AG09319 (cell line): ENCODE measurements at regions not wholly inside any gene's neighbourhood (a gene's known extent, or its start where the extent isn't known, plus 50 kb on each side); places are given as distances from the start of the nearest gene placed in this dataset.
A peak's percentile ranks its signal among the peaks of the same experiment; 100 is the strongest.

Experiments used
- DNase-seq: peaks from one replicate; pipeline ENCODE4 v3.0.0-alpha.2; 2010; ENCODE audit warnings: low read depth; ENCODE audit errors: extremely low read depth
- TF ChIP-seq, protein P1 (sequence below): IDR thresholded peaks from 2 replicates; pipeline ENCODE4 v1.5.1; 2011; ENCODE audit warnings: low read depth, mild to moderate bottlenecking, inconsistent platforms, low read length, moderate library complexity

DNA sequence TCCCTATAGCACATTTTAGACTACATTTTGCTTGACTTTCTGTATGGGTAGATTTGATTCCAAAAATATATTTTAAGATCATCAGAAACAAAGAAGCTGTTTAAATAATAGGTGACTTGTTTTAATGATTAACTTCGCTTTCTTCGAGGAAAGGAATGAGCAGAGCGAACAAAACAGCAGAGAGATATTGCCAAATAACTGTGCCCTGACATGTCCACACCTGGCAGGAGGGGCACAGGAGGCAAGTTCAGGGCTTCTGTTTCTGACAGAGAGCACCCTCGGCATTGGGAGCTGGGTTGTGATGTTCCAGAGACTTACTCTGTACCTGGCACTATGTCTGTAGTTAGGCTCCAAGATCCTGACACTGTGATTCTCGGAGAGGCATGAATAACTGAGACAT lies 155.7 kb upstream of the SASH1 start:
- TF ChIP-seq, protein P1, sequence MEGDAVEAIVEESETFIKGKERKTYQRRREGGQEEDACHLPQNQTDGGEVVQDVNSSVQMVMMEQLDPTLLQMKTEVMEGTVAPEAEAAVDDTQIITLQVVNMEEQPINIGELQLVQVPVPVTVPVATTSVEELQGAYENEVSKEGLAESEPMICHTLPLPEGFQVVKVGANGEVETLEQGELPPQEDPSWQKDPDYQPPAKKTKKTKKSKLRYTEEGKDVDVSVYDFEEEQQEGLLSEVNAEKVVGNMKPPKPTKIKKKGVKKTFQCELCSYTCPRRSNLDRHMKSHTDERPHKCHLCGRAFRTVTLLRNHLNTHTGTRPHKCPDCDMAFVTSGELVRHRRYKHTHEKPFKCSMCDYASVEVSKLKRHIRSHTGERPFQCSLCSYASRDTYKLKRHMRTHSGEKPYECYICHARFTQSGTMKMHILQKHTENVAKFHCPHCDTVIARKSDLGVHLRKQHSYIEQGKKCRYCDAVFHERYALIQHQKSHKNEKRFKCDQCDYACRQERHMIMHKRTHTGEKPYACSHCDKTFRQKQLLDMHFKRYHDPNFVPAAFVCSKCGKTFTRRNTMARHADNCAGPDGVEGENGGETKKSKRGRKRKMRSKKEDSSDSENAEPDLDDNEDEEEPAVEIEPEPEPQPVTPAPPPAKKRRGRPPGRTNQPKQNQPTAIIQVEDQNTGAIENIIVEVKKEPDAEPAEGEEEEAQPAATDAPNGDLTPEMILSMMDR, result no peak
- no peak for DNase-seq

DNA sequence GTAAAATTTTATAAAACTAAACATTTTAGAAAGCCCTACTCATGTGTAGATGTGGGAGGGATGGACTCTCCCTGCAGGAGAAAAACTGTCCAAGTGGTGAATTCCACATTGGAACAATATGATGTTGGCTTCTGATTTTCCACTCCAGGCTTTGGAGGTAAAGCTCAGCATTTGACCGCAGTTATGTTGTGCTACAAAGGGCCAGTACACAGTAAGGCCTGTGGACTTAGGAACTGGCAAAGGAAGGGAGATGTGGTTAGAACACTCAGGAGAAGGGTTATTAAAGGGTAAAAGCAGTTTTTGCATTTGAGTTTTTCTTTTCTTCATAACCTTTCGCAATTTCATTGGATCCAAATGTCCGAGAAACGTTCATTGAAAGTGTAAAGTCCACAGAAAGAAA lies 150.3 kb upstream of the SASH1 start:
- TF ChIP-seq, protein P1, result no peak
- DNase-seq, result peak; percentile 77

DNA sequence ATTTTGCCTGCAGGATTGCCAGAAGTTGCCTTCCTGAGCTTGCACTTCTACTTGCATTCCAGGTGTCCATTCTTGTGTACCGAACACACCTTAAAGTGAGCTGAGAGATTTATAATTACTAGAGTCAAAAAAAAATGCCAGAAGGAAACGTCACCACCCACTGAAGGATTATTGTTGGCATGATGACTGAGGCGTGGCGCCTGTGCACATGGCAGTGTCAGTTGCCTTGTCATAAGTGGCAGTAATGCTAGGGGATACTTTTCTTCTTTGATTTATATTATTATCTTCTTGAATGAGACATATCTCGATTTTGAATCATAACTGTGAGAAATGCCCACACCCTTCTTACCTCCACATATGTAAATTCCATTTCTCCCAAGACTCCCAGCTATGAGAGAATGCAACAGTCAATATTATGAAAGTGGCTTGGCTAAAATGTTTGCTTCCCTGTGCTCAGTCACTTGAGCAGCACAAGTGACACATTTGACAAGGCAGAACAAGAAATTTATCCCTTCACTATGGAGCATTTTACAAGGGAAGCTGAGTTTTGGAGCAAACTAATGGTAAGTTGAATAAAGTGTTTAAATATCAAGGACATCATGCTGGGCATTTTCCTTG lies 149.5 kb upstream of the SASH1 start:
- TF ChIP-seq, protein P1, result no peak
- DNase-seq, result no peak

DNA sequence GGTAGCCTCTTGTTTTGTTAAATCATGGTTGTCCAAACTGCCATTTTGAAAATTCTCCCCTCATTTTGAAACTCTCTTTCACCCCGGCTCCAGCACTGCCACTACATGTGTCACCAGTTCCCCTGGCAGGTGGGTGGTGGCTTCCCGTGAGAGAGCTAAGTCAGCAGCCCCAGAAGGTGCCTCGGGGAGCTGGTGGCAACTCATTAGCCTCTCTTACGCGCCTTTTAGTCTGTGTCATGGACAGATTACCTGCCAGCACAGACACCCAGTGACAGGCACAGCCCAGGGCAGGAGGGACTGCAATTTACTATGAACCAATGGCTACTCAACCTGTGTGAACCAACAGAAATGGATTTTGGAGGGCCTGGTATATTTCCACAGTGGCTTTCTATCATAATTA lies 147.1 kb upstream of the SASH1 start:
- TF ChIP-seq, protein P1, result no peak
- DNase-seq, result no peak

DNA sequence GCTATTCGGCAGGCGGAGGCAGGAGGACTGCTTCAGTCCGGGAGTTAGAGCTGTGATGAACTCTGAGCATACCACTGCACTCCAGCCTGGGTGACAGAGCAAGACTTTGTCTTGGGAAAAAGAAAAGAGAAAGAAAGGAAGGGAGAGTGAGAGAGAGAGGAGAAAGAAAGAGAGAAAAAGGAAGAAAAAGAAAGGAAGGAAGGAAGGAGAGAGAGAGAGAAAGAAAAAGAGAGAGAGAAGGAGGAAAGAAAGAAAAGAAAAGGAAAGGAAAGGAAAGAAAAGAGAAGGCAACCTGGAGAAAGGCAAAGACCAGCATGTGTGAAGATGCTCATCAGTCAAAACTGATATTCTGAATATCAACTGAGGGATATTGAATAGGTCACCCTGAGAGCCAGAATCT lies 143.1 kb upstream of the SASH1 start:
- TF ChIP-seq, protein P1, result no peak
- no peak for DNase-seq

DNA sequence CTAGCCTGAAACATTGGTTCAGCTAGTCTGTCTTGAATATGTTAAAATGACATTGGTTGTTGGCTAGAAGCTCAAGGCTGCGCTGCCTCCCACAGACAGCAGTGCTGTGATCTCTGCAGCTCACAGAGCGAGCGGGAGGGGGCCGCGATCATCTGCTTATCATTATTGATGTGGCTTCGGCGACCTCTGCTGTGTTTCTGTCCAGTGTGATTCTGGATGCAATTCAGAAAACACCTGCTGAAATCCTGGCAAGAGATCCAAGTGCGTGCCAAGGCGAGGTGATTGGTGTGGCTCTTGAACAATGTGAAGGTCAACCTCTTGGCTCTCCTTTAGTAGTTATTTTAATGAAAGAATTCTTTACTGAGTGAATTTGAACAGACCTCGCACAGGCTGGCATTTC lies 142.3 kb upstream of the SASH1 start:
- TF ChIP-seq, protein P1, result no peak
- no peak for DNase-seq

DNA sequence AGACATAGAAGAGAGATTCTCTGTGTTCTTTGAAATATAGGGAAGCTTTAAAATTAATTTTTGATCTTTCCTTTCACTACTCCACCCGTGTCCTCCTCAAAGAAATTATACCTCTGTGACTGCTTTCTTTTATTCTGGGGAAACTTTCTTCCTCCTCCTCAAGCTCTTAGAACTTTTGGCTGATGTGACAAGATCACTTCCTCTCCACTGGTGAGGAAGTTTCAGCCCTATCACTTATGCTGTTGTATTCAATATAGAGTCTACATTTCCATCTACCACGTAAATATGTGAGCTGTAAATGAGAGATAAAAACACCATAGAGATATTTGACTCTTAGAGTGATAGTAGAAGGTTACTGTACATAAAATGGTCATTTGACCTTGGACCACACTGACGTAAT lies 141.9 kb upstream of the SASH1 start:
- TF ChIP-seq, protein P1, result no peak
- no peak for DNase-seq
